ENCODE measurements at regions not wholly inside any gene's neighbourhood (a gene's known extent, or its start where the extent isn't known, plus 50 kb on each side); places are given as distances from the start of the nearest gene placed in this dataset.
"Not testable (repeated sequence)": the region's sequence is repeated elsewhere in the genome, so short reads cannot be mapped to it uniquely, and the experiment has no call there.

DNA sequence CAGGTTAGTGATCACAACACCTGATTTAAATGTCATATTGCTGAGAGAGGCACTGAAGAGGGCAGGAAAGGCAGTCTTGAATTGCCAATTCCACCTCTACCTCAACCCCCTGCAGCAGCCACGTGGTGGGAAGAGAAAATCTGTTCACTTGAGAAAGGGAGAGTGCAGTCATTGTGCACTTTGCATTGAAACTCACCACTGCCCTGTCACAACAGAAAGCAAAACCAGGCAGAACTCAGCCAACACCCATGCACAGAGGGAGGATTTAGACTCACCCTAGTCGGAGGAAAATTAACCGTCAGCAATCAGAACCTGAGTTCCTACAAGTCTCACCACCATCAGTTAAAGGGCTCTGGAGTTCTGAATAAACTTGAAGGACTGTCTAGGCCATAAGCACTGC is 1040.2 kb downstream of the HACE1 start:
- no peaks in the 10 kb centered on the region for H3K36me3 ChIP-seq (ENCODE audit: control insufficient read depth, insufficient read depth, low read length)
- peaks cover 1% of the 10 kb centered on the region for H3K9me3 Mint-ChIP-seq
- H3K27me3 ChIP-seq (ENCODE audit: control insufficient read depth, insufficient read depth, low read length, poor library complexity, severe bottlenecking), result no peaks in the 10 kb centered on the region
- H3K9me3 ChIP-seq (ENCODE audit: control insufficient read depth, low read length), result peaks cover 3% of the 10 kb centered on the region
- TF ChIP-seq, protein P1, sequence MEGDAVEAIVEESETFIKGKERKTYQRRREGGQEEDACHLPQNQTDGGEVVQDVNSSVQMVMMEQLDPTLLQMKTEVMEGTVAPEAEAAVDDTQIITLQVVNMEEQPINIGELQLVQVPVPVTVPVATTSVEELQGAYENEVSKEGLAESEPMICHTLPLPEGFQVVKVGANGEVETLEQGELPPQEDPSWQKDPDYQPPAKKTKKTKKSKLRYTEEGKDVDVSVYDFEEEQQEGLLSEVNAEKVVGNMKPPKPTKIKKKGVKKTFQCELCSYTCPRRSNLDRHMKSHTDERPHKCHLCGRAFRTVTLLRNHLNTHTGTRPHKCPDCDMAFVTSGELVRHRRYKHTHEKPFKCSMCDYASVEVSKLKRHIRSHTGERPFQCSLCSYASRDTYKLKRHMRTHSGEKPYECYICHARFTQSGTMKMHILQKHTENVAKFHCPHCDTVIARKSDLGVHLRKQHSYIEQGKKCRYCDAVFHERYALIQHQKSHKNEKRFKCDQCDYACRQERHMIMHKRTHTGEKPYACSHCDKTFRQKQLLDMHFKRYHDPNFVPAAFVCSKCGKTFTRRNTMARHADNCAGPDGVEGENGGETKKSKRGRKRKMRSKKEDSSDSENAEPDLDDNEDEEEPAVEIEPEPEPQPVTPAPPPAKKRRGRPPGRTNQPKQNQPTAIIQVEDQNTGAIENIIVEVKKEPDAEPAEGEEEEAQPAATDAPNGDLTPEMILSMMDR (conservative IDR thresholded peaks at IDR 0.05), result no peak
- H3K4me3 Mint-ChIP-seq, result no peak overlapping the region
- DNase-seq, result no peak
- no peaks in the 10 kb centered on the region for H3K27me3 Mint-ChIP-seq (ENCODE audit: insufficient read depth)
- H3K9ac ChIP-seq (ENCODE audit: extremely low read depth, low read length, poor library complexity, severe bottlenecking), result no peak overlapping the region
- no peak overlapping the region for H3K27ac Mint-ChIP-seq
- no peak overlapping the region for H3K4me3 ChIP-seq (ENCODE audit: low read length)
- peaks cover 10% of the 10 kb centered on the region for H3K4me1 Mint-ChIP-seq
- no peaks in the 10 kb centered on the region for H3K4me1 ChIP-seq (ENCODE audit: control insufficient read depth, insufficient read depth, low read length)
- H3K36me3 Mint-ChIP-seq (ENCODE audit: low read depth), result no peaks in the 10 kb centered on the region
- no peak overlapping the region for H3K27ac ChIP-seq (ENCODE audit: low read depth, low read length)
- WGBS, 2 experiments (ENCODE audit: insufficient coverage in 1 of 2, insufficient read length in 1 of 2), result 0 to 30% methylated on average over 2 to 3 of the region's 3 CpGs

DNA sequence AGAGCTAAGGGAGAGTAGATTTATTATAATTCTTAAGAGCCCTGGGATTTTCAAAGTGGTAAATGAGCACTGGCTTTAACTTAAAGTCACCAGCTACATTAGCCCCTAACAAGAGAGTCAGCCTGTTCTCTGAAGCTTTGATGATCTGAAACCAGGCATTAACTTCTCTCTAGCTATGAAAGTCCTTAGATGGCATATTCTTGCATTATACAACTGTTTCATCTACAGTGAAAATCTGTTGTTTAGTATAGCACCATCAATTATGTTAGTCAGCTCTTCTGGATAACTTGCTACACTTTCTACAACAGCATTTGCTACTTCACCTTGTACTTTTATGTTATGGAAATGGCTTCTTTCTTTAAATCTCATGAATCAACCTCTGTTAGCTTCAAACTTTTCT is 1046.7 kb downstream of the HACE1 start:
- H3K27ac ChIP-seq (ENCODE audit: low read depth, low read length), result no peak overlapping the region
- H3K4me1 Mint-ChIP-seq, result no peaks in the 10 kb centered on the region
- H3K9me3 Mint-ChIP-seq, result no peaks in the 10 kb centered on the region
- no peaks in the 10 kb centered on the region for H3K4me1 ChIP-seq (ENCODE audit: control insufficient read depth, insufficient read depth, low read length)
- no peak for DNase-seq
- H3K27ac Mint-ChIP-seq, result no peak overlapping the region
- no peak overlapping the region for H3K9ac ChIP-seq (ENCODE audit: extremely low read depth, low read length, poor library complexity, severe bottlenecking)
- no peaks in the 10 kb centered on the region for H3K27me3 Mint-ChIP-seq (ENCODE audit: insufficient read depth)
- H3K36me3 ChIP-seq (ENCODE audit: control insufficient read depth, insufficient read depth, low read length), result no peaks in the 10 kb centered on the region
- peaks cover 6% of the 10 kb centered on the region for H3K9me3 ChIP-seq (ENCODE audit: control insufficient read depth, low read length)
- H3K36me3 Mint-ChIP-seq (ENCODE audit: low read depth), result no peaks in the 10 kb centered on the region
- no peak overlapping the region for H3K4me3 Mint-ChIP-seq
- no peaks in the 10 kb centered on the region for H3K27me3 ChIP-seq (ENCODE audit: control insufficient read depth, insufficient read depth, low read length, poor library complexity, severe bottlenecking)
- TF ChIP-seq, protein P1 (conservative IDR thresholded peaks at IDR 0.05), result no peak
- no peak overlapping the region for H3K4me3 ChIP-seq (ENCODE audit: low read length)

GRCh38 chr6:103801901-103802479 is 1057.7 kb downstream of the HACE1 start:
- H3K4me1 Mint-ChIP-seq; H3K27ac ChIP-seq (ENCODE audit: low read depth, low read length); DNase-seq: not testable (repeated sequence)

More at GRCh38 chr6:103801901-103802479, 1057.7 kb downstream of the HACE1 start:
- not testable (repeated sequence) for H3K9me3 ChIP-seq (ENCODE audit: control insufficient read depth, low read length); H3K36me3 ChIP-seq (ENCODE audit: control insufficient read depth, insufficient read depth, low read length); H3K36me3 Mint-ChIP-seq (ENCODE audit: low read depth); H3K27me3 Mint-ChIP-seq (ENCODE audit: insufficient read depth); H3K27me3 ChIP-seq (ENCODE audit: control insufficient read depth, insufficient read depth, low read length, poor library complexity, severe bottlenecking); H3K27ac Mint-ChIP-seq; H3K4me1 ChIP-seq (ENCODE audit: control insufficient read depth, insufficient read depth, low read length); H3K4me3 ChIP-seq (ENCODE audit: low read length); H3K9me3 Mint-ChIP-seq; H3K9ac ChIP-seq (ENCODE audit: extremely low read depth, low read length, poor library complexity, severe bottlenecking); H3K4me3 Mint-ChIP-seq
- 84 to 93% methylated on average over 2 to 11 of the region's 11 CpGs for WGBS, 2 experiments (ENCODE audit: insufficient coverage in 1 of 2, insufficient read length in 1 of 2)
